HEK293T (cell line): ENCODE measurements at regions not wholly inside any gene's neighbourhood (a gene's known extent, or its start where the extent isn't known, plus 50 kb on each side); places are given as distances from the start of the nearest gene placed in this dataset.

Source experiments
- ARNT ChIP-seq: fragments of 450-650 bp; IDR thresholded peaks from 2 replicates; pipeline ENCODE4 v1.6.1; 2017; ENCODE audit warnings: mild to moderate bottlenecking
- BHLHE40 ChIP-seq: fragments of 450-650 bp; IDR thresholded peaks from 2 replicates; pipeline ENCODE4 v1.6.1; 2016; ENCODE audit warnings: mild to moderate bottlenecking, moderate library complexity, borderline replicate concordance
- ELF4 ChIP-seq: fragments of 450-650 bp; IDR thresholded peaks from 2 replicates; pipeline ENCODE4 v1.6.1; 2017; ENCODE audit warnings: antibody characterized with exemption
- FOXA1 ChIP-seq: fragments of 450-650 bp; IDR thresholded peaks from 2 replicates; pipeline ENCODE4 v1.6.1; 2016; ENCODE audit warnings: mild to moderate bottlenecking
- HDGF ChIP-seq: fragments of 450-650 bp; IDR thresholded peaks from 2 replicates; pipeline ENCODE4 v1.6.1; 2017; ENCODE audit warnings: antibody characterized with exemption, borderline replicate concordance
- NFRKB ChIP-seq: fragments of 450-650 bp; IDR thresholded peaks from 2 replicates; pipeline ENCODE4 v1.6.1; 2016; ENCODE audit warnings: mild to moderate bottlenecking, moderate library complexity
- SP1 ChIP-seq: fragments of 450-650 bp; IDR thresholded peaks from 2 replicates; pipeline ENCODE4 v1.6.1; 2017
- SUZ12 ChIP-seq: fragments of 450-650 bp; IDR thresholded peaks from 2 replicates; pipeline ENCODE4 v1.6.1; 2016; ENCODE audit warnings: mild to moderate bottlenecking
- TARDBP ChIP-seq: fragments of 450-650 bp; IDR thresholded peaks from 2 replicates; pipeline ENCODE4 v1.6.1; 2016

- TF ChIP-seq NFRKB (no peak), TARDBP (no peak), SUZ12 (no peak), FOXA1 (no peak), ARNT (no peak), HDGF (no peak), SP1 (no peak), BHLHE40 (no peak), ELF4 (no peak)
Measured at GRCh38 chr14:30431552-30431951, 127.4 kb upstream of the G2E3 start.
